B cell (primary cell): ENCODE measurements at regions not wholly inside any gene's neighbourhood (a gene's known extent, or its start where the extent isn't known, plus 50 kb on each side); places are given as distances from the start of the nearest gene placed in this dataset.

Experiments
- ATAC-seq: fragments of 200-7000 bp; cut with Tn5 transposase; one replicate; pipeline ENCODE4 v1.10.0; 2021; ENCODE audit warnings: low read depth, mild to moderate bottlenecking, moderate number of reproducible peaks, moderate library complexity
- CTCF ChIA-PET: fragments of 350-600 bp; sonication (Branson Sonifier 250); formaldehyde crosslinking; loops from one replicate; lab custom pipeline; 2021; ENCODE audit warnings: antibody characterized with exemption, inconsistent platforms; lab: Charles Lee
- POLR2A ChIA-PET: fragments of 350-600 bp; sonication (Branson Sonifier 250); formaldehyde crosslinking; loops from one replicate; lab custom pipeline; 2021; ENCODE audit warnings: antibody characterized with exemption; lab: Charles Lee
- DNase-seq: peaks from one replicate; pipeline ENCODE4 v3.0.0; 2013
- H2AFZ ChIP-seq: 2 replicates; pipeline ENCODE4 v1.6.1; 2012; ENCODE audit warnings: mild to moderate bottlenecking, low read depth, low read length; ENCODE audit not compliant: insufficient read depth, poor library complexity, severe bottlenecking
- H3K27ac ChIP-seq, 2 donors: 1 replicate in 1 of 2; 2 replicates in 1 of 2; pipeline ENCODE4 v1.5.1; 2012 to 2013; ENCODE audit warnings: low read length in 2 of 2, mild to moderate bottlenecking in 2 of 2, moderate library complexity in 1 of 2
- H3K27me3 ChIP-seq, 4 experiments: fragments of 200-600 bp in 1 of 4; sonication (generic) in 1 of 4; replicated peaks in 1 of 4; 1 replicate in 2 of 4; 2 replicates in 2 of 4; pipeline versions ENCODE4 v1.6.1 to v1.7.0; 2013 to 2016; ENCODE audit warnings: low read length in 3 of 4, mild to moderate bottlenecking in 2 of 4, mixed read lengths in 1 of 4, moderate library complexity in 1 of 4; ENCODE audit not compliant: insufficient read depth in 4 of 4, control insufficient read depth in 3 of 4; ENCODE audit errors: control extremely low read depth in 1 of 4
- H3K36me3 ChIP-seq, 2 experiments: replicated peaks in 1 of 2; 1 replicate in 1 of 2; 2 replicates in 1 of 2; pipeline versions ENCODE4 v1.6.1 to v1.7.1; 2013; ENCODE audit warnings: low read length in 1 of 2; ENCODE audit not compliant: insufficient read depth in 2 of 2, control insufficient read depth in 1 of 2; ENCODE audit errors: control extremely low read depth in 1 of 2, extremely low read depth in 1 of 2
- H3K4me1 ChIP-seq, 2 donors: fragments of 200-600 bp in 1 of 2; sonication (generic) in 1 of 2; 1 replicate in 1 of 2; 2 replicates in 1 of 2; pipeline versions ENCODE4 v1.5.1 to v1.6.1; 2013 to 2017; ENCODE audit warnings: low read length in 2 of 2; ENCODE audit not compliant: control insufficient read depth in 2 of 2, insufficient read depth in 2 of 2
- H3K4me2 ChIP-seq: replicated peaks from 2 replicates; pipeline ENCODE3; 2012; ENCODE audit warnings: mild to moderate bottlenecking, low read depth, low read length; ENCODE audit not compliant: poor library complexity, severe bottlenecking
- H3K4me3 ChIP-seq, 5 experiments: fragments of 200-600 bp in 1 of 5; sonication (generic) in 1 of 5; 1 replicate in 3 of 5; 2 replicates in 2 of 5; pipeline versions ENCODE4 v1.5.1 to v1.7.0; 2011 to 2016; ENCODE audit warnings: low read length in 4 of 5, mild to moderate bottlenecking in 4 of 5, low read depth in 2 of 5, control low read depth in 1 of 5, moderate library complexity in 1 of 5; ENCODE audit not compliant: insufficient read depth in 1 of 5; ENCODE audit errors: control extremely low read depth in 1 of 5, extremely low read depth in 1 of 5
- H3K79me2 ChIP-seq: fragments of 200-600 bp; sonication (generic); one replicate; pipeline ENCODE4 v1.6.0; 2016; ENCODE audit warnings: low read length; ENCODE audit not compliant: control insufficient read depth, insufficient read depth
- H3K9ac ChIP-seq: fragments of 200-600 bp; sonication (generic); 2 replicates; pipeline ENCODE4 v1.6.1; 2017; ENCODE audit warnings: mild to moderate bottlenecking, low read length, moderate library complexity
- H3K9me3 ChIP-seq, 3 donors: one replicate each; pipeline versions ENCODE4 v1.6.1 to v1.7.1; 2013; ENCODE audit warnings: low read length in 2 of 3; ENCODE audit not compliant: control insufficient read depth in 2 of 3, insufficient read depth in 1 of 3; ENCODE audit errors: control extremely low read depth in 1 of 3
- H4K20me1 ChIP-seq: 2 replicates; pipeline ENCODE4 v1.6.0; 2012; ENCODE audit warnings: mild to moderate bottlenecking, low read length; ENCODE audit not compliant: insufficient read depth, control insufficient read depth, poor library complexity, severe bottlenecking
- H3K27ac Mint-ChIP-seq: one replicate; pipeline ENCODE4 v1.8.0; 2021; ENCODE audit warnings: mixed read lengths
- H3K27me3 Mint-ChIP-seq: one replicate; pipeline ENCODE4 v1.8.0; 2021; ENCODE audit warnings: mixed read lengths
- H3K4me1 Mint-ChIP-seq: one replicate; pipeline ENCODE4 v1.8.0; 2021; ENCODE audit warnings: mixed read lengths
- H3K4me3 Mint-ChIP-seq: one replicate; pipeline ENCODE4 v1.8.0; 2021; ENCODE audit warnings: mixed read lengths
- H3K9me3 Mint-ChIP-seq: one replicate; pipeline ENCODE4 v1.8.0; 2022; ENCODE audit warnings: mixed read lengths; ENCODE audit not compliant: insufficient read depth
- EZH2 ChIP-seq: IDR thresholded peaks from 2 replicates; pipeline ENCODE4 v1.6.1; 2012; ENCODE audit warnings: borderline replicate concordance, low read depth, mild to moderate bottlenecking, moderate library complexity, low read length; ENCODE audit not compliant: insufficient read depth, poor library complexity, severe bottlenecking
- WGBS: methylation state at CpG from one replicate; pipeline ENCODE4 v1.1.5; 2013; ENCODE audit warnings: missing lambda C conversion rate; ENCODE audit not compliant: insufficient coverage; 5-methylcytosine and 5-hydroxymethylcytosine counted together
- intact Hi-C: fragments of 100-400 bp; cut with micrococcal nuclease; formaldehyde crosslinking; loops from one replicate; pipeline ENCODE4 v1.10.0; 2022
- TF ChIP-seq, protein P1 (sequence below): fragments of 200-600 bp; IDR thresholded peaks from one replicate; pipeline ENCODE4 v1.8.0; 2022; ENCODE audit warnings: antibody characterized with exemption, mild to moderate bottlenecking

DNA sequence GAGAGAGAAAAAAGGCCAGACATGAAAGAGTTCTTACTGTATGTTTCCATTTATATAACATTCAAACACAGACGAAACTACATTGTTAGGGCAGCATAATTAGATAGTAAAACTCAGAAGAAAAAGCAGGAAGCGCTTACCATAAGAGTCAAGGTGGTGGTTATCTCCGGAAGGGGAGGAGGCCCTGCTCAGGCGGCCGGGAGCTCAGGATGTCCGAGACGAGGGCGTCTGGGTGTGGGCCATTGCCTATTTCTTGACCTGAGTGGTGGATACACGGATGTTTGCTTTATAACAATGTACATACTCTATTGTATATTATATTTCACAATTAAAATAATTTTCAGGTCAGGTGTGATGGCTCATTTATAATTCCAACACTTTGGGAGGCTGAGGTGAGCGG, 80.9 kb upstream of the COL5A1 start:
- Histone ChIP-seq H3K79me2 (no peaks in the 10 kb centered on the region), H2AFZ (no peak overlapping the region), H3K4me3 (no peak overlapping the region), H3K9ac (no peak overlapping the region), H3K27ac (no peak overlapping the region), H3K9me3 (peaks cover 0 to 3% (median 0%) of the 10 kb centered on the region in 3 donors), H3K36me3 (no peaks in the 10 kb centered on the region), H3K4me1 (no peaks in the 10 kb centered on the region), H3K4me2 (no peak overlapping the region), H4K20me1 (no peaks in the 10 kb centered on the region), H3K27me3 (no peaks in the 10 kb centered on the region)
- TF ChIP-seq, protein P1, sequence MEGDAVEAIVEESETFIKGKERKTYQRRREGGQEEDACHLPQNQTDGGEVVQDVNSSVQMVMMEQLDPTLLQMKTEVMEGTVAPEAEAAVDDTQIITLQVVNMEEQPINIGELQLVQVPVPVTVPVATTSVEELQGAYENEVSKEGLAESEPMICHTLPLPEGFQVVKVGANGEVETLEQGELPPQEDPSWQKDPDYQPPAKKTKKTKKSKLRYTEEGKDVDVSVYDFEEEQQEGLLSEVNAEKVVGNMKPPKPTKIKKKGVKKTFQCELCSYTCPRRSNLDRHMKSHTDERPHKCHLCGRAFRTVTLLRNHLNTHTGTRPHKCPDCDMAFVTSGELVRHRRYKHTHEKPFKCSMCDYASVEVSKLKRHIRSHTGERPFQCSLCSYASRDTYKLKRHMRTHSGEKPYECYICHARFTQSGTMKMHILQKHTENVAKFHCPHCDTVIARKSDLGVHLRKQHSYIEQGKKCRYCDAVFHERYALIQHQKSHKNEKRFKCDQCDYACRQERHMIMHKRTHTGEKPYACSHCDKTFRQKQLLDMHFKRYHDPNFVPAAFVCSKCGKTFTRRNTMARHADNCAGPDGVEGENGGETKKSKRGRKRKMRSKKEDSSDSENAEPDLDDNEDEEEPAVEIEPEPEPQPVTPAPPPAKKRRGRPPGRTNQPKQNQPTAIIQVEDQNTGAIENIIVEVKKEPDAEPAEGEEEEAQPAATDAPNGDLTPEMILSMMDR, result no peak
- TF ChIP-seq EZH2, result no peak
- Mint-ChIP-seq H3K27me3 (peaks cover 5% of the 10 kb centered on the region), H3K4me3 (no peak overlapping the region), H3K9me3 (no peaks in the 10 kb centered on the region), H3K27ac (no peak overlapping the region), H3K4me1 (no peaks in the 10 kb centered on the region)
- intact Hi-C loops, result no loop called here
- WGBS, result 67% methylated on average over 2 of the region's 10 CpGs
- ATAC-seq (no peak), DNase-seq (no peak)
- POLR2A ChIA-PET, result no interaction called here
- CTCF ChIA-PET, result interaction anchor here (0.6 kb wide), 1 partner anchor 1809 kb away, joined by 3 read pairs; no protein-coding TSS in a partner anchor

DNA sequence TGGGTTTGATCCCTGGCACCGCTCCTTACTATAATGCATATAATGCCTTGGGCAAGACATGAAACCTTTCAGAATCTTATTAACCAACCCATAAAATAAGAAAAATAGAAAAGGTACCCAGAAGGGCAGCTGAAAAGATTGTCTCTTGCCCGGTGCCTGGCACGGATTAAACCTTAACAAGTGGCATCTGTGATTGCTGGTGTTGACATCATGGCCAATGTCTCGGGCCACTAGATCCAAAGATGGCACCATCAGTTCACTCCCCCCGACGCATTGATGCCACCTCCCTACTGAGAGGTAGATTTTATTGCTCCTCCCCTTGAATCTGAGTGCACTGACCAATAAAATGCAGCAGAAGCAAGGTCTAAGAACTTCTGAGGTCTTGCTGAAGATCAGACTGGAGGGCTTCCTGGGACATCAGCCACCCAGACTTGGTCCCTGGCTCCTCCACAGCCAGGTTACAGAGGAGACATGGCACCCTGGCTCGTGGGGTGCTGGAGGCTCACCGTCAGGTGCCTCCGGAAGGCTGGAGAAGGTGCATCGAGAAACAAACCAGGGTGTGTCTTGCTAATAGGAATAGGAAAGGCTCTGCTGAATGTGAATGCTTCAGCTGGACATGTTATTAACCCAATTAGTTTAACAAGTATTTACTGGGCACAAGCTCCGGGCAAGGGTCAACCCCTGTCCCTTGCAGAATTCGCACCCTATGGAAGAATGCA, 80.0 kb upstream of the COL5A1 start:
- CTCF ChIA-PET, result interaction anchor here (0.6 kb wide), 1 partner anchor 1810 kb away, joined by 3 read pairs; no protein-coding TSS in a partner anchor
- WGBS, result 94% methylated on average over 10 of the region's 12 CpGs
- H3K36me3 ChIP-seq, result no peaks in the 10 kb centered on the region
- no peak for TF ChIP-seq EZH2
- TF ChIP-seq, protein P1, result no peak
- no peak overlapping the region for H3K4me2 ChIP-seq
- intact Hi-C loops, result no loop called here
- H3K27me3 ChIP-seq, result no peaks in the 10 kb centered on the region
- Mint-ChIP-seq H3K4me3 (no peak overlapping the region), H3K9me3 (no peaks in the 10 kb centered on the region), H3K27ac (no peak overlapping the region), H3K4me1 (no peaks in the 10 kb centered on the region), H3K27me3 (peaks cover 5% of the 10 kb centered on the region)
- no peaks in the 10 kb centered on the region for H3K79me2 ChIP-seq
- H3K9me3 ChIP-seq, result peaks cover 0 to 12% (median under 1%) of the 10 kb centered on the region in 3 donors
- no peaks in the 10 kb centered on the region for H3K4me1 ChIP-seq
- no peak for DNase-seq
- H4K20me1 ChIP-seq, result no peaks in the 10 kb centered on the region
- H2AFZ ChIP-seq, result no peak overlapping the region
- no peak overlapping the region for H3K4me3 ChIP-seq
- no peak for ATAC-seq
- H3K9ac ChIP-seq, result no peak overlapping the region
- POLR2A ChIA-PET, result no interaction called here
- H3K27ac ChIP-seq, result no peak overlapping the region
